HG03442 (cell line): ENCODE measurements at regions not wholly inside any gene's neighbourhood (a gene's known extent, or its start where the extent isn't known, plus 50 kb on each side); places are given as distances from the start of the nearest gene placed in this dataset.

Experiments used
- ATAC-seq: cut with Tn5 transposase; IDR thresholded peaks from one replicate; pipeline ENCODE4 v1.9.1; 2021; ENCODE audit warnings: mild to moderate bottlenecking, moderate library complexity; ENCODE audit not compliant: unreplicated experiment

- ATAC-seq, result no peak
Observed at GRCh38 chr17:15177343-15177742, 87.8 kb downstream of the PMP22 start.

- no peak for ATAC-seq
Observed at GRCh38 chr17:15175356-15175755, 89.8 kb downstream of the PMP22 start.

- peak; percentile 65 for ATAC-seq
Observed at GRCh38 chr17:15171167-15172047, 93.7 kb downstream of the PMP22 start.

GRCh38 chr17:15169676-15170075 is 95.5 kb downstream of the PMP22 start:
- ATAC-seq, result no peak

GRCh38 chr17:15168379-15168778 is 96.7 kb downstream of the PMP22 start:
- ATAC-seq, result no peak

- no peak for ATAC-seq
Observed at GRCh38 chr17:15161395-15161794, 103.7 kb downstream of the PMP22 start.

GRCh38 chr17:15157051-15157450 is 108.1 kb downstream of the PMP22 start:
- no peak for ATAC-seq

GRCh38 chr17:15154618-15155017 is 110.5 kb downstream of the PMP22 start:
- ATAC-seq, result no peak

GRCh38 chr17:15145621-15146020 is 119.5 kb downstream of the PMP22 start:
- no peak for ATAC-seq

GRCh38 chr17:15143524-15143923 is 121.6 kb downstream of the PMP22 start:
- no peak for ATAC-seq

- no peak for ATAC-seq
Observed at GRCh38 chr17:15134363-15134762, 130.8 kb downstream of the PMP22 start.

GRCh38 chr17:15133826-15134225 is 131.3 kb downstream of the PMP22 start:
- ATAC-seq, result no peak

- no peak for ATAC-seq
Observed at GRCh38 chr17:15133143-15133542, 132.0 kb downstream of the PMP22 start.

- no peak for ATAC-seq
Observed at GRCh38 chr17:15130426-15130825, 134.7 kb downstream of the PMP22 start.

- ATAC-seq, result no peak
Observed at GRCh38 chr17:15129986-15130385, 135.1 kb downstream of the PMP22 start.

- no peak for ATAC-seq
Observed at GRCh38 chr17:15124746-15125145, 140.4 kb downstream of the PMP22 start.

- ATAC-seq, result no peak
Observed at GRCh38 chr17:15124264-15124595, 140.9 kb downstream of the PMP22 start.

GRCh38 chr17:15123593-15124263 is 141.4 kb downstream of the PMP22 start:
- ATAC-seq, result no peak

GRCh38 chr17:15122857-15123256 is 142.3 kb downstream of the PMP22 start:
- ATAC-seq, result no peak

GRCh38 chr17:15121426-15121825 is 143.7 kb downstream of the PMP22 start:
- no peak for ATAC-seq

GRCh38 chr17:15119968-15120367 is 145.2 kb downstream of the PMP22 start:
- ATAC-seq, result no peak

GRCh38 chr17:15117239-15117638 is 147.9 kb downstream of the PMP22 start:
- no peak for ATAC-seq
